C4-2B (cell line): ENCODE measurements at regions not wholly inside any gene's neighbourhood (a gene's known extent, or its start where the extent isn't known, plus 50 kb on each side); places are given as distances from the start of the nearest gene placed in this dataset.

Experiments
- ZFX ChIP-seq: fragments of 450-650 bp; IDR thresholded peaks from 2 replicates; pipeline ENCODE4 v1.6.1; 2017
- TF ChIP-seq, protein P1 (sequence below): fragments of 450-650 bp; conservative IDR thresholded peaks from 2 replicates; pipeline ENCODE4 v1.5.1; 2017; ENCODE audit warnings: mild to moderate bottlenecking

- TF ChIP-seq, protein P1, sequence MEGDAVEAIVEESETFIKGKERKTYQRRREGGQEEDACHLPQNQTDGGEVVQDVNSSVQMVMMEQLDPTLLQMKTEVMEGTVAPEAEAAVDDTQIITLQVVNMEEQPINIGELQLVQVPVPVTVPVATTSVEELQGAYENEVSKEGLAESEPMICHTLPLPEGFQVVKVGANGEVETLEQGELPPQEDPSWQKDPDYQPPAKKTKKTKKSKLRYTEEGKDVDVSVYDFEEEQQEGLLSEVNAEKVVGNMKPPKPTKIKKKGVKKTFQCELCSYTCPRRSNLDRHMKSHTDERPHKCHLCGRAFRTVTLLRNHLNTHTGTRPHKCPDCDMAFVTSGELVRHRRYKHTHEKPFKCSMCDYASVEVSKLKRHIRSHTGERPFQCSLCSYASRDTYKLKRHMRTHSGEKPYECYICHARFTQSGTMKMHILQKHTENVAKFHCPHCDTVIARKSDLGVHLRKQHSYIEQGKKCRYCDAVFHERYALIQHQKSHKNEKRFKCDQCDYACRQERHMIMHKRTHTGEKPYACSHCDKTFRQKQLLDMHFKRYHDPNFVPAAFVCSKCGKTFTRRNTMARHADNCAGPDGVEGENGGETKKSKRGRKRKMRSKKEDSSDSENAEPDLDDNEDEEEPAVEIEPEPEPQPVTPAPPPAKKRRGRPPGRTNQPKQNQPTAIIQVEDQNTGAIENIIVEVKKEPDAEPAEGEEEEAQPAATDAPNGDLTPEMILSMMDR = no peak
- TF ChIP-seq ZFX = no peak
Observed at GRCh38 chr10:117652228-117653169, 110.0 kb downstream of the EMX2 start.
